OCI-LY7 (cell line): ENCODE measurements at regions not wholly inside any gene's neighbourhood (a gene's known extent, or its start where the extent isn't known, plus 50 kb on each side); places are given as distances from the start of the nearest gene placed in this dataset.

Source experiments
- CTCF ChIP-seq: fragments of 200-600 bp; sonication (generic); conservative IDR thresholded peaks from 2 replicates; pipeline ENCODE4 v1.5.1; 2014; ENCODE audit warnings: mild to moderate bottlenecking, antibody characterized with exemption, low read length, moderate library complexity, mixed read lengths
- EZH2phosphoT487 ChIP-seq: fragments of 200-600 bp; sonication (generic); IDR thresholded peaks from 2 replicates; pipeline ENCODE4 v1.6.1; 2018; ENCODE audit warnings: low read depth, borderline replicate concordance, mild to moderate bottlenecking, mixed run types, antibody characterized with exemption, low read length, moderate library complexity, mixed read lengths

DNA sequence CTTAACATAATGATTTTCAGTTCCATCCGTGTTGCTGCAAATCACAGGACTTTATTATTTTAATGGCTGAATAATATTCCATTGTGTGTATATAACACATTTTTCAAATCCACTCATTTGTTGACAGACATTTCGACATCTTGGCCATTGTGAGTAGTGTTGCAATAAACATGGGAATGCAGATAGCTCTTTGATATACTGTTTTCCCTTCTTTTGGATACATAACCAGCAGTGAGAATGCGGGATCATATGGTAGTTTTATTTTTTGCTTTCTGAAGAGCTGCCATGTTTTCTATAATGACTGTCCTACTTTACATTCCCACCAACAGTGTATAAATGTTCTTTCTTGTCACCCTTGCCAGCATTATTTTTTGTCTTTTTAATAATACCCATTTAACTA lies 420.3 kb upstream of the CHAC2 start:
- TF ChIP-seq CTCF: no peak
- no peak for TF ChIP-seq EZH2phosphoT487
